ENCODE measurements at regions not wholly inside any gene's neighbourhood (a gene's known extent, or its start where the extent isn't known, plus 50 kb on each side); places are given as distances from the start of the nearest gene placed in this dataset.
A peak's percentile ranks its signal among the peaks of the same experiment; 100 is the strongest.

DNA sequence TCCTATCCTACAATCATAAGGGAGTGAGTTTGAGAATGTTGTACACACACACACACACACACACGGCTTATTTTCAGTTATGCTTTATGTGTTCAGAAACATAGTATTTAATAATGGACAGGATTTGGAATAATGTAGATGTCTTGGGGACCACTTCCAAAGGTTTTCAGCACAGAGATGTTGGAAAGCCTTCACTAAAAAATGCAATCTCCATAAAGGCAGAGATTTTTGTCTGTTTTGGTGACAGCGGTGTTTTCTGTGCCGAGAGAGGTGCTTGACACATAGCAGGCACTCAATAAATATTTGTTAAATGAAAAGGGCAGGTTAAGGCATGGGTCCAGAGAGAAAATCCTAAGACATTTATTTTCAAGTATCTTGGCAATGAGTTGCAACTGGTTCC, 428.2 kb upstream of the RGMA start:
- no peak for TF ChIP-seq GATA2 (IDR thresholded peaks at IDR 0.05; ENCODE audit: low read depth, low read length)
- no peak for TF ChIP-seq GATA3 (IDR thresholded peaks at IDR 0.05; ENCODE audit: low read depth, low read length)

DNA sequence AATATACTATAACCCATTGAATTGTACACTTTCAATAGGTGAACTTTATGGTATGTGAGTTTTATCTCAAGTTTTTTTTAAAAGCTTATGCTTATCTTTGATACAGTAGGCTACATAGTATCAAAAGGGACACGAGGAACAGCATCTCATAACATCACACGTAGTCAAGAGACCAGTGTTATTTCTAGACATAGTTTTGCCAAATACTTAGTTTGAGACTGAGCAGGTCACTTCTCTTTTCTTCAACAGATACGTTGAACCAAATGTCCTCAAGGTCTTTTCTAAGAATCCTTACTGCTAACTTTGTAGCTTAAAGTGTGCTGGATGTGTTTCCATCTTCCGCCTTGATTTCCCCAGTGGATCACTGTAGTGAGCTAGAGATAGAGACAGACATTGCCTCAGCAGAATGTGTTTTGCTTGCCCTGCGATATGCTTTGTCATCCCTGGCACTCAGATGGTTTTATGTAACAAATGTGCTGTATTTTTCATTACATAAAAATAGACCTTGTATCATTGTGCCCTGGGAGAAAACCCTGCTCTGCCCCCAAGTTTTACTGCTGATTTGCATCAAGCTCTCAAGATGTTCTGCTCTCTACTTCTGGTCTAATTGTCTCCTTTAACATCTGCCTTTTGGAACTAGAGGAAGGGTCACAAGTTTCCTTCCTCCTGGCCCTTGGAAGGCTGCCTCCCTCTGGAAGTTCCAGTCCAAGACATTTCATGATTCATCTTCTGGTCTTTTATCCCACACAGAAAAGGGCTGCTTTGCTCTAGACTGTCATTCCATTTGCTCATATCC, 426.4 kb upstream of the RGMA start:
- no peak for TF ChIP-seq GATA3 (IDR thresholded peaks at IDR 0.05; ENCODE audit: low read depth, low read length)

DNA sequence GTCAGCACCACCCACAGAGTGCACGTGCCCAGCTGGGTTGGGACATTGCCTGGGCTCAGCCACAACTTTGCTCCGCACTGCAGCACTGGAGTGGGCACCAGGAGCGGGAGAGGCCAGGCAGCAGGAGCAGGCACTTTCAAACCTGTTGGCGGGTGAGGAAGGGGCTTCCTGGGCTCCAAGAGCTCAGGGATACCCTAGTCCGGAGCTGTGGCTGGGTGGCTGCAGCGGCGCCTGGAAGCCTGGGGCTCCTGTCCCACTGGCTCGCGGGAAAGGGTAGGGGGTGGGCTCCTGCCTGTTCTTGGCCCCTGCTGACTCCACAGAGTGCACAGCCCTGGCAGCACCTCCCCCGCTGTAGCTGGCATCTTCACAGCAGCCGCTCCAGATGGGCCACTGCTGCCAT, 417.6 kb upstream of the RGMA start:
- TF ChIP-seq GATA2 (IDR thresholded peaks at IDR 0.05; ENCODE audit: low read depth, low read length) (no peak), GATA3 (IDR thresholded peaks at IDR 0.05; ENCODE audit: low read depth, low read length) (no peak)

DNA sequence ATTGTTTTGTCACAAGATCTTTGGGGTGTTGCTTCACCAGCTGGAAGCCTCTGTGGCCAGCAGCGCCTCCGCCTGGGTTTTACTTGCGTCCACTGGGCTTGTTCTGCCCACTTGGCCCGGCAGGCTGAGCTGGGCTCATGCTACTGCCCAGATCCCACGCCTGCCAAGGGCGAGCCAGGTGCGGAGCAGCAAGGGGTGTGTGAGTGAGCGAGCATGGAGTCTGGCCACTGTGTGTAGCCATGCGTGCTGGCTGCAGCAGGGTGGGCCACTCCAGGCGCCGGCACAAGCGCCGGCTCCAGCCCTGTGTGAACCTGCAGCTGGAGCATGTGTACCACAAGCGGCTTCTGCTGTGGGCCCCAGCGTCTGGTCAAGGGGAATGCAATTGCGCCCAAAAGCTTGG, 416.5 kb upstream of the RGMA start:
- TF ChIP-seq GATA3 (IDR thresholded peaks at IDR 0.05; ENCODE audit: low read depth, low read length) (no peak), GATA2 (IDR thresholded peaks at IDR 0.05; ENCODE audit: low read depth, low read length) (no peak)

DNA sequence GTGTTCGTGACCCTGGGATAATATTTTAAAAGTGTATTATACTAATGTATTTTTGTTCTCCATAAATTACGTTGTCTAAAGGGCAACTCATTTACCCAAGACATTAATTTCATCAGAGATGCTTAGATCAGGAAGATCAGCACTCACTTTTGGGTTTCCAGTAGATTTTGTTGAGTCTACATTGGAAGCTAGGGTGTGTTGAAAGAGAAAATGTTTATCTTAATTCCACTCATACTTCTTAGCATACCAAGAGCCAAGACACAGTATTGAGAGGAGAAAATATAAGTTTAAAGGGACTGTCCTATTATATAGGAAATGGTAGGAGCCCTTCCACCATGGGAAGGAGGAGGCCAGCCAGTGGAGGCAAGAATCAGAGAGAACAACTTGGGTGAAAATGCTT, 412.9 kb upstream of the RGMA start:
- TF ChIP-seq GATA2 (IDR thresholded peaks at IDR 0.05; ENCODE audit: low read depth, low read length) (no peak), GATA3 (IDR thresholded peaks at IDR 0.05; ENCODE audit: low read depth, low read length) (no peak)

DNA sequence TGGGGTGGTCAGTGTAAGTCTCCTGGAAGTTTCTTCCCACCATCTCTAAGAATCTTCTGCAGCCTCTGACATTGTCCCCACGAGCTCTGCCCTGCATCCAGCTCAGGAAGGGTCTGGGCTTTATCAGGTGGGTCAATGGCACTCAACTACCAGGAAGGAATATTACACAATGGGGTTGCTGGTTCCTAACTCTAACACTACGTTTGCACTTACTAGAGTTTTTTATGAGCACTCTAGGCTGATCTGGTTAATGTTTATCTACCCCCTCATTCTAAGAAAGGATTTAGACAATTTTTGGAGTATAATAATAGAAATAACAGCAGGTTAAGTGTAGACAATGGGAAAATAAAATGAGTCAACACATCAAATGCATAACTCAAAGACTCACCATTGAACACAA, 411.1 kb upstream of the RGMA start:
- no peak for TF ChIP-seq GATA2 (IDR thresholded peaks at IDR 0.05; ENCODE audit: low read depth, low read length)
- TF ChIP-seq GATA3 (IDR thresholded peaks at IDR 0.05; ENCODE audit: low read depth, low read length) = no peak

DNA sequence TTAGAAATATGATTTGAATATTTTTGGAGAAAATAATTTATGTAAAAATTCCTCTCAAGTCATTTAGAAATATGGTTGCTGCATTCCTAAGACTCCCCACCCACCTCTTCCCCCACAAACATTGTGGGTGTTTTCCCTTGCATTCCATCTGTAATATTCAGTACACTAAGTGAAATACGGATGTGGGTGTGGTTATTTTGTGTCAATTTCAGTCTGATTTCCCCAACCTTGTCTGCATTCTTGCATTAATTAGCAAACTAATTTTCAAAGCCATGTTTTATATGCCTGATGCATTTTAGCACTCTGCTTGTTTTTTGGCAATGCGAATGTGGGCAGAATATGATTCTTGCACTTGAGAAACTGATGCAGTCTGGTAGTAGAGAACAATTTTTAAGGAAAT, 408.3 kb upstream of the RGMA start:
- no peak for TF ChIP-seq GATA3 (IDR thresholded peaks at IDR 0.05; ENCODE audit: low read depth, low read length)
- no peak for TF ChIP-seq GATA2 (IDR thresholded peaks at IDR 0.05; ENCODE audit: low read depth, low read length)

GRCh38 chr15:93496888-93497287, 407.9 kb upstream of the RGMA start:
- TF ChIP-seq GATA2 (IDR thresholded peaks at IDR 0.05; ENCODE audit: low read depth, low read length) (no peak), GATA3 (IDR thresholded peaks at IDR 0.05; ENCODE audit: low read depth, low read length) (no peak)

GRCh38 chr15:93495799-93496637, 407.0 kb upstream of the RGMA start:
- no peak for TF ChIP-seq GATA2 (IDR thresholded peaks at IDR 0.05; ENCODE audit: low read depth, low read length)
- TF ChIP-seq GATA3 (IDR thresholded peaks at IDR 0.05; ENCODE audit: low read depth, low read length) = no peak

- no peak for TF ChIP-seq GATA3 (IDR thresholded peaks at IDR 0.05; ENCODE audit: low read depth, low read length)
- TF ChIP-seq GATA2 (IDR thresholded peaks at IDR 0.05; ENCODE audit: low read depth, low read length) = no peak
Observed at GRCh38 chr15:93493172-93493571, 404.2 kb upstream of the RGMA start.

GRCh38 chr15:93491291-93491690, 402.3 kb upstream of the RGMA start:
- TF ChIP-seq GATA3 (IDR thresholded peaks at IDR 0.05; ENCODE audit: low read depth, low read length) (no peak), GATA2 (IDR thresholded peaks at IDR 0.05; ENCODE audit: low read depth, low read length) (no peak)

- TF ChIP-seq GATA2 (IDR thresholded peaks at IDR 0.05; ENCODE audit: low read depth, low read length) = peak; percentile 42; the same call in 1 of the 2 replicates
- TF ChIP-seq GATA3 (IDR thresholded peaks at IDR 0.05; ENCODE audit: low read depth, low read length) = no peak
Observed at GRCh38 chr15:93488296-93488713, 399.3 kb upstream of the RGMA start.

DNA sequence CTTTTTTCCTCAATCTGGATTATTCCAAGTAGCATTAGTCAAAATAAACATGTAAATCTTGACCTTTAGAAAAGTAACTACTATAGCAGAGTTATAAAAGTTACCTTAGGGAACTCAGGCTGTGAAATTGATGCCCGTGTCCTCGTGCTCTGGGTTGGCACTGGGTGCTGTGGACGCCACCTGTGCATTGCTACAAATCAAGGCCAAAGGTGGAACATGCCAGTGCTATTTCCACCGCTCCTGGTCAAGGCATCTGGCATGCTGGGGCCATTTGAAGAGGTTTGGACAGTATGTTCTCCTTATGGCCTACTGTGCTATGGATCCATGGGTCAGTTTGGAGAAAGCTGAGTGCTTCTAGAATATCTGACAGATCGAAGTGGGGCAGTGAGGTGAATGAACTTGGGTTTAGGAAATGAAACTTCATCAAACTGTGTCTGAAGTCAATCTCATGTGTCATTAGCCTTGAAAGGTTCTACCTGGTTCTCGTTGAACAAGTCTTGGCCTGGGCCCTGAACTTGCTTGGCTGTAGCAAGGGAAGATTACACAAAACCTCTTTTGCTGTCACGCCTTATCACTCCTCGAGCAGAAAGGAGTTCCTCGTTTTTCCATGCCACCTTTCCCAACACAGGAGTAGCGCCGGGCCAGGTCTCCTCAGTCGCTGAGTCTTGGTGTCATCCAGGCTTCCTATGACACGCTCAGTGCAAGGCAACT, 397.6 kb upstream of the RGMA start:
- TF ChIP-seq GATA2 (IDR thresholded peaks at IDR 0.05; ENCODE audit: low read depth, low read length) (no peak), GATA3 (IDR thresholded peaks at IDR 0.05; ENCODE audit: low read depth, low read length) (no peak)

All from SH-SY5Y (cell line).